Cardiac fibroblast (primary cell): ENCODE measurements at regions not wholly inside any gene's neighbourhood (a gene's known extent, or its start where the extent isn't known, plus 50 kb on each side); places are given as distances from the start of the nearest gene placed in this dataset.

Source experiments
- DNase-seq, 2 donors: peaks; one replicate each; pipeline versions ENCODE4 v3.0.0 to v3.0.0-alpha.2; 2010; ENCODE audit warnings: low read depth in 2 of 2
- H3K4me3 ChIP-seq, 2 donors: replicated peaks in 1 of 2; 1 replicate in 1 of 2; 2 replicates in 1 of 2; pipeline ENCODE4 v1.5.1; 2011; ENCODE audit warnings: low read depth in 2 of 2, low read length in 2 of 2, mild to moderate bottlenecking in 2 of 2, moderate library complexity in 1 of 2
- CTCF ChIP-seq: IDR thresholded peaks from one replicate; pipeline ENCODE4 v1.5.1; 2011; ENCODE audit warnings: low read depth, mild to moderate bottlenecking, low read length, inconsistent platforms

- TF ChIP-seq CTCF: no peak
- H3K4me3 ChIP-seq: no peak overlapping the region
- no peak for DNase-seq
Measured at GRCh38 chr6:12446394-12446793, 156.2 kb downstream of the EDN1 start.

- no peak overlapping the region for H3K4me3 ChIP-seq
- no peak for DNase-seq
- no peak for TF ChIP-seq CTCF
Measured at GRCh38 chr6:12449447-12449846, 159.3 kb downstream of the EDN1 start.

DNA sequence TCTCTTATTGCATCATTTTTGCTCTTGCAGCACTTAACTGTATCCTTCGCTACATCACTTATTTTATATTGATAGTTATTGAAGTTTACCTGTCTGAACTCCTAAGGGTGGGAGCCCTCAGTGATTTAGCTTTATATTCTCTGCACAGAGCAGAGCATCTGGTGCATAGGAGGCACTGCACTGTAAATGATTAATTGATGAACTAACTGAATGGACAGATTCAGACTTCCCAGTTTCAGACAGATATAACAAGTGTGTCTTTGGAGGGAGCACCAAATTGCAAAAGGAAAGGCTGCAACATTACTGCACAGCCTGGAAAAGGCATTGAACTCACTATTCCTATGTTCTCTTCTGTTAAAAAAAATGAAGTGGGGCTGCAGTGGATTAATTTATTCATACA, 160.3 kb downstream of the EDN1 start:
- TF ChIP-seq CTCF: no peak
- no peak overlapping the region for H3K4me3 ChIP-seq
- DNase-seq: no peak

DNA sequence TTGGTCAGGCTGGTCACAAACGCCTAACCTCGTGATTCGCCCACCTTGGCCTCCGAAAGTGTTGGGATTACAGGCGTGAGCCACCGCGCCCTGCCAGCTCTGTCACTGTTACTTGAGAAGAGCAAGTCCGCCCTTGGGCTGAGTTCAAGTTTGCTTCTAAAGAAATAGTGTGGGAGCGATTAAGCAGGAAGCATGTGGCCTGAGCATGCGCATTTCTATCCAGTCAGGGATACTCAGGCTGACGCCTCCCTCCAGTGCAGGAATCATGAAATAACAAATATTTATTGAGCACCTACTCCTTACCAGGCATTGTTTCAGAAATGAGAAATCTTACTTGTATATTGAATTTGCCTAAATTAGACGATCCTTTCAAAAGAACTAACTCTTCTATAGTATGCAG, 166.2 kb downstream of the EDN1 start:
- no peak overlapping the region for H3K4me3 ChIP-seq
- TF ChIP-seq CTCF: no peak
- DNase-seq: no peak

DNA sequence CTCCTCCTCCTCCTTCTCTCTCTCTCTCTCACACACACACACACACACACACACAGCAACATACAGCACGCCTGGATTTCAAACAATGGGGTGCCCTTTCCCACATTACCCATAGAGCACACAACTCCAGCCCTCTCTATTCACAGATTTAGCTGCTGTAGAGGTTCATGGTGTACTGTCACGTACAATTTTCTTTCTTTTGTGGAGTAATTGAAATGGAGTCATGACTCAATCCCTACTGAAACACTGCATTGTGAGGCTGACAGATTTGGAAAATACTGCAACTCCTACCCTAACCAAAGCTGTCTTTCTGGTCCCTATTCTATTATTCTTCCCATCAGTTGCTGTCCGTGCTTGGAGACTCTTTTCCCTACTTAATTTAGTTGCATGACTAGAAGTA, 166.9 kb downstream of the EDN1 start:
- TF ChIP-seq CTCF: no peak
- no peak for DNase-seq
- no peak overlapping the region for H3K4me3 ChIP-seq

GRCh38 chr6:12458558-12458957, 168.4 kb downstream of the EDN1 start:
- no peak overlapping the region for H3K4me3 ChIP-seq
- no peak for TF ChIP-seq CTCF
- DNase-seq: no peak

- DNase-seq: peak in 1 of 2 donors; percentile 38
- no peak overlapping the region for H3K4me3 ChIP-seq
- TF ChIP-seq CTCF: no peak
Measured at GRCh38 chr6:12459945-12460661, 169.9 kb downstream of the EDN1 start.
